Psoas muscle (tissue), 7 donors: ENCODE measurements at regions not wholly inside any gene's neighbourhood (a gene's known extent, or its start where the extent isn't known, plus 50 kb on each side); places are given as distances from the start of the nearest gene placed in this dataset.

ENCODE experiments used
- ATAC-seq, 4 donors: fragments of 200-7000 bp; cut with Tn5 transposase; one replicate each; pipeline ENCODE4 v1.9.1; 2020; ENCODE audit warnings: moderate library complexity in 3 of 4, mild to moderate bottlenecking in 2 of 4
- DNase-seq, 2 donors: peaks; one replicate each; pipeline ENCODE4 v3.0.0-alpha.2; 2020
- H3K27ac ChIP-seq: fragments of 200-600 bp; one replicate; pipeline ENCODE4 v1.8.0; 2022
- H3K27me3 ChIP-seq, 3 donors: fragments of 200-600 bp in 1 of 3; one replicate each; pipeline versions ENCODE4 v1.6.1 to v1.8.0; 2013 to 2022; ENCODE audit warnings: low read length in 2 of 3, mild to moderate bottlenecking in 2 of 3, moderate library complexity in 1 of 3; ENCODE audit not compliant: insufficient read depth in 3 of 3
- H3K36me3 ChIP-seq, 2 donors: fragments of 200-600 bp in 1 of 2; one replicate each; pipeline versions ENCODE4 v1.6.1 to v1.8.0; 2013 to 2022; ENCODE audit warnings: low read depth in 1 of 2, mild to moderate bottlenecking in 1 of 2, moderate library complexity in 1 of 2; ENCODE audit not compliant: insufficient read depth in 1 of 2
- H3K4me1 ChIP-seq: fragments of 200-600 bp; one replicate; pipeline ENCODE4 v1.8.0; 2022
- H3K4me3 ChIP-seq: fragments of 200-600 bp; one replicate; pipeline ENCODE4 v1.8.0; 2022; ENCODE audit warnings: mild to moderate bottlenecking
- H3K9me3 ChIP-seq: fragments of 200-600 bp; one replicate; pipeline ENCODE4 v1.8.0; 2022
- CTCF ChIP-seq: fragments of 200-600 bp; IDR thresholded peaks from one replicate; pipeline ENCODE4 v1.8.0; 2022; ENCODE audit warnings: antibody characterized with exemption
- whole genome bisulfite sequencing, 3 donors: extraction: QIAGEN DNeasy Blood & Tissue Kit; methylation state at CpG; one replicate each; pipeline versions ENCODE4 v1.1.6 to v1.1.7; 2013; 5-methylcytosine and 5-hydroxymethylcytosine counted together
- intact Hi-C, 2 donors: fragments of 100-400 bp; cut with DNase I; formaldehyde crosslinking; loops; one replicate each; pipeline versions ENCODE4 v1.11.0 to v1.14.2; 2022
- donor health status: healthy with polysubstance abuse.
- donor health status: DM: no; HTN: no; CAD: no; lungs with moderate emphysema.
- donor health status: Bipolar disorder and iron deficiency.
- donor health status: healthy.
- donor health status: DM: yes; HTN: yes; CAD: no.
- donor health status: DM: no; HTN: no; CAD: no.
- donor health status: DM: yes; HTN: yes; CAD: no.

DNA sequence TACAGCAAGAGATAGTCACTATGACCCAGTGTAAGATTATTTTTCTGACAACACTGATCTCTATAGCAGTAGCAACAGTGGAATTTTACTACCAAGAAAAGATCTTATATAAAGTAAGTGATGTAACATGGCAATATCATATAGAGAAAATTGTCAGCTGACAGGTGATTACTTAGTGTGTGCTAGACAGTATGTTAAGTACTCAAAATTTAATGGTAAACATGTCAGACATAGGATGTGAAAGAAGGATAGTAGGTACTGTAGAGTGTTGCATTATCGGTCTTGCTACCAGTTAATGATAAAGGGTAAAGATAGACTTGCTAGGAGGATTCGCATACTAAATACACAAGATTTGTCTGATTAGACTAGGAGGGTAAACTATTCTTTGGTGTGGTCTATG lies 247.4 kb downstream of the CYLC2 start:
- no peak for DNase-seq
- TF ChIP-seq CTCF: no peak
- Histone ChIP-seq H3K36me3 (no peaks in the 10 kb centered on the region), H3K27ac (no peak overlapping the region), H3K9me3 (no peaks in the 10 kb centered on the region), H3K27me3 (no peaks in the 10 kb centered on the region), H3K4me3 (no peak overlapping the region), H3K4me1 (no peaks in the 10 kb centered on the region)
- 89 to 91% (median 89%) methylated on average over 2 of the region's 2 CpGs for WGBS, 3 donors
- intact Hi-C loops: no loop called here
- no peak for ATAC-seq

GRCh38 chr9:103243553-103243952 lies 248.4 kb downstream of the CYLC2 start:
- no peak for DNase-seq
- H3K4me1 ChIP-seq: no peaks in the 10 kb centered on the region
- no peak for ATAC-seq
- no peaks in the 10 kb centered on the region for H3K27me3 ChIP-seq
- intact Hi-C loops: no loop called here
- H3K36me3 ChIP-seq: no peaks in the 10 kb centered on the region
- H3K4me3 ChIP-seq: no peak overlapping the region
- no peak overlapping the region for H3K27ac ChIP-seq
- TF ChIP-seq CTCF: no peak
- 69 to 73% (median 72%) methylated on average over 2 of the region's 2 CpGs for WGBS, 3 donors
- H3K9me3 ChIP-seq: no peaks in the 10 kb centered on the region

DNA sequence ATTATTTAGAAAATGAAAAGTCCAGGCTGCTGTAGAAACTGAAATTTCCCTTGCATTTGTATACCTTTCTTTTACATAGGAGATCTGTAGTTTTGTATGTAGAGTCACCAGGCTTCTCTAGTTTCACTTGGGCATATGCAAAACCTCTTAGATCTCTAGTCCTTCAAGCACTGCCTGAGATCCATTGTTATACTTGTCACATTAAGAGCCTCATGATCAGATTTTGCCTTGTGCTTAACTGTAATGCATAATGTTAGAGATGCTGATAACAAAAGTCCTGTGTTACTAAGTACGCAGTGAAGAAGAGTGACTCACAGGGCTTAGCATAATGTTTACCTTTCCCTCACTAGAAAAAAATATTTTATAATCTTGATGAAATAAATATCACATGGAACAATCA lies 250.2 kb downstream of the CYLC2 start:
- 77 to 82% (median 82%) methylated on average over 1 of the region's 1 CpG for WGBS, 3 donors
- Histone ChIP-seq H3K4me3 (no peak overlapping the region), H3K4me1 (no peaks in the 10 kb centered on the region), H3K9me3 (no peaks in the 10 kb centered on the region), H3K27ac (no peak overlapping the region), H3K36me3 (no peaks in the 10 kb centered on the region), H3K27me3 (no peaks in the 10 kb centered on the region)
- DNase-seq (no peak), ATAC-seq (no peak)
- TF ChIP-seq CTCF: no peak
- intact Hi-C loops: no loop called here

DNA sequence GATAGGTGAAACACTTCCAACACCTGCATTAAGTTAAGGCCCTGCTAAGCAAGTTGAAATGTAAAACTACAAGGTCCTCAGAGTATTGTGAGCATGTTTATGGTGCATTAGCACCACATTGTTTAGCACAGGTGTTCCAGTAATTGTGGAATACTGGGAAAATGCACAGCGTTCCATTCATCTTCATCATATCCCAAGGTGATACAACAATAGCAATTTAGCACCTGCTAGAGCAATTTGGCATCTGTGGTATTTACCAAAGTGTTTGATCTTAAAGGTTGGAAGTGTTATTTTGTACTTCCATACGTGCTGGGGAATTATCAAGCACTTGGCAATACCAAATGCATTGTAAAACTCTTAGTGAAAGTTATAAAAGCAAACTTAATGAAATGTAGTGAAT lies 266.8 kb downstream of the CYLC2 start:
- no peaks in the 10 kb centered on the region for H3K36me3 ChIP-seq
- H3K9me3 ChIP-seq: no peaks in the 10 kb centered on the region
- DNase-seq (no peak), ATAC-seq (no peak)
- intact Hi-C loops: no loop called here
- WGBS, 3 donors: 21 to 30% (median 23%) methylated on average over 2 of the region's 2 CpGs
- no peak for TF ChIP-seq CTCF
- H3K4me1 ChIP-seq: no peaks in the 10 kb centered on the region
- H3K27me3 ChIP-seq: no peaks in the 10 kb centered on the region
- no peak overlapping the region for H3K4me3 ChIP-seq
- no peak overlapping the region for H3K27ac ChIP-seq

DNA sequence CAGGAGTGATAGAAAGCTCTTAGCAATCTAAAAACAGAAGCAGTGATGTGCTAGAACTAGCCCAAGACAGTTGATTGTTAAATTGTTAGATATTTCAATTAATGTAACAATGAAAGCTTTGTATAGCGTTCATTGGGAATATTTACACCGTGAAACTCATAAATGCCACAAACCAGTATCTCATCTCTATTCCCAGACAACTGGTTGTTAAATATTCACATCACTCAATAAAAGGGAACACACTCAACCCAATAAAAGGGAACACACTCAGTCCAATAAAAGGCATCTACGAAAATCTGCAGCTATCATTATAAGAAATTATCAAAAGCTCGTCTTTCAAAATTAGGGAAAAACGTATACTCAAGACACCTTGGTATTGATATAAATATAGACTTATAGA lies 270.9 kb downstream of the CYLC2 start:
- intact Hi-C loops: no loop called here
- no peak for DNase-seq
- Histone ChIP-seq H3K36me3 (no peaks in the 10 kb centered on the region), H3K4me1 (no peaks in the 10 kb centered on the region), H3K4me3 (no peak overlapping the region), H3K9me3 (no peaks in the 10 kb centered on the region), H3K27ac (no peak overlapping the region), H3K27me3 (no peaks in the 10 kb centered on the region)
- ATAC-seq: no peak
- no peak for TF ChIP-seq CTCF
- 86 to 90% (median 88%) methylated on average over 5 of the region's 5 CpGs for WGBS, 3 donors
